Fibroblast of lung (primary cell): ENCODE measurements at regions not wholly inside any gene's neighbourhood (a gene's known extent, or its start where the extent isn't known, plus 50 kb on each side); places are given as distances from the start of the nearest gene placed in this dataset.

Source experiments
- EZH2 ChIP-seq: IDR thresholded peaks from 2 replicates; pipeline ENCODE4 v1.5.1; 2012; ENCODE audit warnings: low read length, control low read depth, mild to moderate bottlenecking; ENCODE audit errors: missing control alignments
- TF ChIP-seq, protein P1 (sequence below), 2 donors: IDR thresholded peaks in 1 of 2; conservative IDR thresholded peaks in 1 of 2; 1 replicate in 1 of 2; 2 replicates in 1 of 2; pipeline ENCODE4 v1.5.1; 2011 to 2012; ENCODE audit warnings: low read length in 2 of 2, control low read depth in 1 of 2, inconsistent platforms in 1 of 2, low read depth in 1 of 2, mild to moderate bottlenecking in 1 of 2

DNA sequence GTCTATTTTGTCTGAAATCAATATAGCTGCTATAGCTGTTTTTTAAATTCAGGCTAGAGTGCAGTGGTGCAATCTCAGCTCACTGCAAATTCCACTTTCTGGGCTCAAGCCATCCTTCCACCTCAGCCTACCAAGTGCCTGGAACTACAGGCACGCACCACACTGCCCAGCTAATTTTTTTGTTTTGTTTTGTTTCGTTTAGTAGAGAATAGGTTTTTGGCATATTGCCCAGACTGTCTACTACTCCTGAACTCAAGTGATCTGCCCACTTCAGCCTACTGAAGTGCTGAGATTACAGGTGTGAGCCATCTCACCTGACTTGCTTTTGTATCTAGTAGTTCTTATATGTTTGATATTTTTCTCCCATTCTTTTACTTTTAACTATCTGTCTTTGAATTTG is 259.7 kb downstream of the CDH19 start:
- TF ChIP-seq, protein P1, sequence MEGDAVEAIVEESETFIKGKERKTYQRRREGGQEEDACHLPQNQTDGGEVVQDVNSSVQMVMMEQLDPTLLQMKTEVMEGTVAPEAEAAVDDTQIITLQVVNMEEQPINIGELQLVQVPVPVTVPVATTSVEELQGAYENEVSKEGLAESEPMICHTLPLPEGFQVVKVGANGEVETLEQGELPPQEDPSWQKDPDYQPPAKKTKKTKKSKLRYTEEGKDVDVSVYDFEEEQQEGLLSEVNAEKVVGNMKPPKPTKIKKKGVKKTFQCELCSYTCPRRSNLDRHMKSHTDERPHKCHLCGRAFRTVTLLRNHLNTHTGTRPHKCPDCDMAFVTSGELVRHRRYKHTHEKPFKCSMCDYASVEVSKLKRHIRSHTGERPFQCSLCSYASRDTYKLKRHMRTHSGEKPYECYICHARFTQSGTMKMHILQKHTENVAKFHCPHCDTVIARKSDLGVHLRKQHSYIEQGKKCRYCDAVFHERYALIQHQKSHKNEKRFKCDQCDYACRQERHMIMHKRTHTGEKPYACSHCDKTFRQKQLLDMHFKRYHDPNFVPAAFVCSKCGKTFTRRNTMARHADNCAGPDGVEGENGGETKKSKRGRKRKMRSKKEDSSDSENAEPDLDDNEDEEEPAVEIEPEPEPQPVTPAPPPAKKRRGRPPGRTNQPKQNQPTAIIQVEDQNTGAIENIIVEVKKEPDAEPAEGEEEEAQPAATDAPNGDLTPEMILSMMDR (conservative IDR thresholded peaks at IDR 0.05 in 1 of 2, IDR thresholded peaks at IDR 0.05 in 1 of 2; ENCODE audit: low read depth in 1 of 2, low read length in 2 of 2) = no peak
- no peak for TF ChIP-seq EZH2
